GM19452 (cell line): ENCODE measurements at regions not wholly inside any gene's neighbourhood (a gene's known extent, or its start where the extent isn't known, plus 50 kb on each side); places are given as distances from the start of the nearest gene placed in this dataset.

Experiments used
- ATAC-seq: cut with Tn5 transposase; IDR thresholded peaks from one replicate; pipeline ENCODE4 v1.9.1; 2021; ENCODE audit not compliant: unreplicated experiment

GRCh38 chr1:98333406-98333805, 328.1 kb upstream of the SNX7 start:
- no peak for ATAC-seq

DNA sequence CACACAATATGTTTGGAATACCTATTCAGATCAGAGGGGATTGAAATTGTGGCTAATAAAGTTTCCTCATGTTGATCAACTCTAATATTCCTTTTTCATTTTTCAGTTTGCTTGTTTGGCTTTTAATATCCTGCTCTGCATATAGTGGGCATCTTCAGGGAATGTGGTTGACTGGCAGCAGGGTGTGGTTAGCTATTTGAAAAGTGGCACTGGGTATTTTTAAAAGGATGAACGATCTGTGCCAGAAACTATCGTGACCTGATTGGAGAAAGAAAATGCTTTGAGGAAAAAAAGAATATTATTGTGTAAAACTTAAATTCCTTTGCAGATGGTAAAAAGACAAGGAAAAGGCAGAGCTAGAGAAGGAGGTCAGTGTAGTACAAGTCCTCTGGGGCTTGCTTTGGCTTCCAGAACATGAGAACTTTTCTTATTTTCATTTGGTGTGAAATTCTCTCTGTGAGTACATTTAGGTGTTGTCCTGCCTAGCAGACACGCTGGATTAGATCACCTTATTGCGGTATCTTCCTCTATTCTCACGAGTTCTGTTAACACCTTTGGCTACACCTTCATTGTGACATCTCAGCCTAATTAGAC, 329.7 kb upstream of the SNX7 start:
- ATAC-seq: no peak

DNA sequence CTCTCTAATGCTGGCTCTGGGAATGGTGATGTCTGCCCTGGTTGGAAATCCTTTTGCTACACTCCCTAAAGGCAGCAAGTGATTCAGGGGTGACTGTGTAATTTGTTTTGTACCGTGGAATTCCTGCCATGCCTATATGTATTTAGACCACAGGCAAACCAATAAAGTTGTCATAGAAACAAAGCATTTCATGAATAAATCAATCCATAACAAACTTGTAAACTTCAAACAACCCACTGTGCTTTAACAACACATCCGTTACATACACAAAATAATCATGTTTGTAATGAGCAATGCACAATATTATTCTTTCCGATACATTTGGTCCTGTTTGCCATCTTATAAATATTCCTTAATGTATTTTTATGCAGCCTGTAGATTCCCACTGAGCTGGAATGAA, 330.3 kb upstream of the SNX7 start:
- no peak for ATAC-seq

- ATAC-seq: no peak
Observed at GRCh38 chr1:98330224-98330623, 331.3 kb upstream of the SNX7 start.

DNA sequence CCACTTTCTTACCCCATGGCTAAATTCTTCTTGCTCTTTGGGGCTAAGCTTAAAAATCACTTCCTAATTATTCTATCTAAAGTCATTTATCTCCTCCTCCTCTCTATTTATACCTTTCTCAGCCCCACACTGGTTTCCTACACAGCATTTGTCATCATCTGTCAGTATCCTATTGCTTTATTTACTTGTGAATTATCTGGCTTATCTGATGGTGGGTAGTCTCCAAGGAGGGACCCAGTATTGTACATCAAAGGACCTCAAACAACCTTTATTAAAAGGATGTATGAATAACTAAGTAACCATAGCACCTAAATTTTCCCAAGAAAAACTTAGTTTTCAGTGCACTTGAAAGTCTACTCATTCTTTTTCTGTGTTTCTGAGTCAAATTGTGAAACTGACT, 332.7 kb upstream of the SNX7 start:
- no peak for ATAC-seq

GRCh38 chr1:98327220-98327861, 334.2 kb upstream of the SNX7 start:
- no peak for ATAC-seq

DNA sequence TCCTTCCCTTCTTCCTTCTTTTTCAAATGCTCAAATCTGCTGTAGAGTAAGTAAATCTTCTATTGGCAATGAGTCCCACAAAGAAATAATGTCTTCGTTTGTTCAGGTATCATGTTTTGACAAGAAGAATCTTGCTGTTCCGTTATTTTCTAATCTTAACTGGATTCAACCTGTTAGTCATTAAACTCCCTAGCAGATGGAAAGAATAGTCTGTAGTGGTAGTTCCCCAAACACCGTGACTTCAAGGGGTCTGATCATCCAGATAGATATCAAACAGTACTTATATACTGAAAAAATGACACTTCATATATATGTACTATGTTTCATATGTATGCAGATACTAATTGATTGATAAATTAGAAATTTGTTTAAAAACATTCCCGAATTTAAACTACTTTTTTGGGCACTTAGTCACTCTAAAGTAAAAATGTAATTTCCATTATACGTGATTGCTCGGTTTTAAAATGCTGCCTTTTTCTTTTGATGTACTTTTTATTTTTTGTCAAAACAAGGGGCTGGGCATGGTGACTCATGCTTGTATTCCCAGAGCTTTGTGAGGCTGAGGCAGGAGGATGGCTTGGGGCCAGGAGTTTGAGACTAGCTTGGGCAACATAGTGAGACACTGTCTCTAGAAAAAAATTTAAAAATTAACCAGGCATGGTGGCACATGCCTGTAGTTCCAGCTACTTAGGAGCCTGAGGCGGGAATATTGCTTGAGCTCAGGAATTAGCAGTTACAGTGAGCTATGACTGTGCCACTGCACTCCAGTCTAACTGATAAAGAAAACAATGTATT, 335.7 kb upstream of the SNX7 start:
- no peak for ATAC-seq

- ATAC-seq: no peak
Observed at GRCh38 chr1:98323906-98324358, 337.6 kb upstream of the SNX7 start.

- ATAC-seq: no peak
Observed at GRCh38 chr1:98323388-98323787, 338.1 kb upstream of the SNX7 start.

GRCh38 chr1:98322966-98323365, 338.6 kb upstream of the SNX7 start:
- ATAC-seq: no peak

GRCh38 chr1:98322086-98322485, 339.4 kb upstream of the SNX7 start:
- no peak for ATAC-seq

DNA sequence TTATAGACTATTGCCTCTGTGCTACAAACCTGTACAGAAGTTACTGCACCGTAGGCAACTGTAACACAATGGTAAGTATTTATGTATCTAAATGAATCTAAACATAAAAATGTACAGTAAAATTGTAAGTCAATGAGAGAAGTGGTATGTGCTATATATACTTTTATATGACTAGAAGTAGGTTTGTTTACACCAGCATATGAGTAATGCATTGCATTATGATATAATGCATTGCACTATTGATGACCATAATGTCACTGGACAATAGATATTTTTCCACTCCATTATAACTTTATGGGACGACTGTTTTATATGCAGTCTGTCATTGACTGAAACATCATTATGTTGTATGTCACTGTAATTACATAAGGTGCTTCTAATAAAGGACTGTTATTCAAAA, 340.3 kb upstream of the SNX7 start:
- ATAC-seq: no peak

GRCh38 chr1:98316286-98316905, 345.1 kb upstream of the SNX7 start:
- no peak for ATAC-seq

GRCh38 chr1:98315309-98315708, 346.2 kb upstream of the SNX7 start:
- ATAC-seq: no peak

DNA sequence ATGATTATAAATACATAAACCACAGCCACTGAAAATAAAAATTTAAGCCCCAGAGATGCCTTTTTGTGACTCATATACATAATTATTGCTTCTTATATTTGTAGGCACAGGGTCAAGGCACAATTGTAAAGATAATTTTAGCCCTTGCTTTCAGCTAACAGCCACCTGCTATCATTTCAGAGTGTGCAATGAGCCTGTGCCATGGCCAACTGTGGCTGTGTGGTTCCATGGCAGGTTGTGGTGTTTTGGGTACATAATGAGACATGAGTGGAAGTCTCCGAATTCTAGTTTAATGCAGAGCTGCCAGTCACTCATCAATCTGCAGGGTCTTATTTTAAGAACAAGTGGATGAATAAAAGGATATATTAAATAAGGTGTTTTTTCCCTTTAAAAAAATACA, 346.9 kb upstream of the SNX7 start:
- no peak for ATAC-seq

DNA sequence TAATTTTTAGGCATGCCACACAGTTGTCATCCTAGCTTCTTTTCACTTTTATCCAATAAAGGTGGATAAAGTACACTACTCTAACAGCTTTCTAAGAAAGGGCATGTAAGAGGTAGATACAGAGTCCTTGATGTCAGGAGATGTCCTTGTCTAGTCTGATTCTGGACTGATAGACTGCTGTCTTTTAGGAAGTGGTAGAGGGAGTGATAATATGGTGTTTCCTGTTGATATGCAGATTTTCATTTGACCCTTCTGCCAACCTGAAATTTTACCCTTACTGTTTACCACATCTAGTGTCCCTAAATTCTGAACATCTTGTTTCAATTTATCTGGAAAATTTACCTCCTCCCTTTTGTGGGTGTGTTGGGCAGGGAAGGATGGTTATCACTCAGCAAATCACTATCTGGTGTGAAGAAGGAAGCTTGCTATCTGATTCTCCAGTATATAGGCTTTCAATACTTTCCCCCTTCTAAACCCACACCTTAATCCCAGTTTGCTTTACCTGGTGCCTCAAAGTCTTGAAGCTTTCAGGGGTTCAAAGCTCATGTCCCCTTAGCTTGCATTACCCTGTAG, 354.9 kb upstream of the SNX7 start:
- no peak for ATAC-seq

GRCh38 chr1:98305362-98305761, 356.2 kb upstream of the SNX7 start:
- no peak for ATAC-seq

- ATAC-seq: no peak
Observed at GRCh38 chr1:98304888-98305287, 356.6 kb upstream of the SNX7 start.

DNA sequence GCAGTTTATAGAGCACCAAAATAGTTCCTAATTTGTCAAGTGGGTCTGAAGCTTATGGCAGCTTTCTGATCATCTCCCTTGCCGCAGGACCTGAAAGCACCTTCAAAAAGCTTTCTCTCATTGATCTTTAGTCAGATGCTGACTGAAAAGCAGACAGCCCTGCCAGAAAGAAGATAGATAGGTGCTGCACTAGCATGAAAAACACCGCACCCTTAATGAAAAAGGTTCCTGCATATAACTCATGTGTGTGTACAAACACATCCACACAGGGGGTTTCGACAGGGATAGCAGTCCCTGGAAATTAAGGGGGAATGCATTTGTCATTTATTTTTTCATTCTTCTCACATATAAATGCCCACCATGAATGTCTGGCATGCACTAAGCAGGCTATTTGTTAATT, 361.7 kb upstream of the SNX7 start:
- ATAC-seq: no peak

- ATAC-seq: no peak
Observed at GRCh38 chr1:98299313-98299712, 362.2 kb upstream of the SNX7 start.

- no peak for ATAC-seq
Observed at GRCh38 chr1:98298319-98298718, 363.2 kb upstream of the SNX7 start.
